SK-N-SH treated with all-trans-retinoic acid at 6 μM for 48 hours (cell line): ENCODE measurements at regions not wholly inside any gene's neighbourhood (a gene's known extent, or its start where the extent isn't known, plus 50 kb on each side); places are given as distances from the start of the nearest gene placed in this dataset.

Experiments used
- ATAC-seq: fragments of 200-7000 bp; cut with Tn5 transposase; 3 replicates; pipeline ENCODE4 v1.9.1; 2020; ENCODE audit warnings: mild to moderate bottlenecking, moderate library complexity
- ARNTL ChIP-seq: fragments of 450-650 bp; formaldehyde crosslinking; IDR thresholded peaks from 2 replicates; pipeline ENCODE4 v1.5.0; 2020; ENCODE audit warnings: low read depth, mild to moderate bottlenecking, moderate library complexity, borderline replicate concordance
- BACH2 ChIP-seq: fragments of 250-450 bp; sonication (Bioruptor Pico); IDR thresholded peaks from 2 replicates; pipeline ENCODE4 v1.9.0; 2021; ENCODE audit warnings: mild to moderate bottlenecking, borderline replicate concordance
- CSDC2 ChIP-seq: fragments of 250-450 bp; sonication (Bioruptor Pico); IDR thresholded peaks from 2 replicates; pipeline ENCODE4 v1.5.0; 2020; ENCODE audit warnings: mild to moderate bottlenecking, moderate library complexity
- GLIS3 ChIP-seq: fragments of 250-450 bp; sonication (Bioruptor Pico); IDR thresholded peaks from 2 replicates; pipeline ENCODE4 v1.5.0; 2020; ENCODE audit warnings: mild to moderate bottlenecking, moderate library complexity
- ISL1 ChIP-seq: fragments of 250-450 bp; sonication (Bioruptor Pico); IDR thresholded peaks from 2 replicates; pipeline ENCODE4 v2.1.2; 2022; ENCODE audit warnings: mild to moderate bottlenecking, moderate library complexity
- OSR1 ChIP-seq: fragments of 250-450 bp; sonication (Bioruptor Pico); IDR thresholded peaks from 2 replicates; pipeline ENCODE4 v1.8.0; 2022; ENCODE audit warnings: moderate library complexity, mild to moderate bottlenecking, inconsistent platforms
- PPARA ChIP-seq: fragments of 250-450 bp; sonication (Bioruptor Pico); IDR thresholded peaks from 2 replicates; pipeline ENCODE4 v1.5.0; 2020; ENCODE audit warnings: mild to moderate bottlenecking, borderline replicate concordance
- RARB ChIP-seq: fragments of 250-450 bp; sonication (Bioruptor Pico); IDR thresholded peaks from 2 replicates; pipeline ENCODE4 v1.8.0; 2021; ENCODE audit warnings: mild to moderate bottlenecking, moderate library complexity
- SNAI2 ChIP-seq: fragments of 250-450 bp; sonication (Bioruptor Pico); IDR thresholded peaks from 2 replicates; pipeline ENCODE4 v1.5.0; 2020; ENCODE audit warnings: mild to moderate bottlenecking, moderate library complexity
- TCF4 ChIP-seq: fragments of 250-450 bp; sonication (Bioruptor Pico); IDR thresholded peaks from 2 replicates; pipeline ENCODE4 v1.8.0; 2021; ENCODE audit warnings: mild to moderate bottlenecking, moderate library complexity, borderline replicate concordance
- TOX ChIP-seq: fragments of 250-450 bp; sonication (Bioruptor Pico); IDR thresholded peaks from 2 replicates; pipeline ENCODE4 v1.8.0; 2021; ENCODE audit warnings: mild to moderate bottlenecking, moderate library complexity, borderline replicate concordance
- ZC3H10 ChIP-seq: fragments of 250-450 bp; sonication (Bioruptor Pico); IDR thresholded peaks from 2 replicates; pipeline ENCODE4 v1.5.1; 2021; ENCODE audit warnings: mild to moderate bottlenecking, moderate library complexity
- ZFP3 ChIP-seq: fragments of 250-450 bp; sonication (Bioruptor Pico); IDR thresholded peaks from 2 replicates; pipeline ENCODE4 v1.5.0; 2020; ENCODE audit warnings: mild to moderate bottlenecking, moderate library complexity
- ZNF70 ChIP-seq: fragments of 450-650 bp; formaldehyde crosslinking; IDR thresholded peaks from 2 replicates; pipeline ENCODE4 v1.5.0; 2020; ENCODE audit warnings: mild to moderate bottlenecking, moderate library complexity
- ZNF8 ChIP-seq: fragments of 450-650 bp; formaldehyde crosslinking; IDR thresholded peaks from 2 replicates; pipeline ENCODE4 v1.5.0; 2020; ENCODE audit warnings: mild to moderate bottlenecking, moderate library complexity
- TF ChIP-seq, protein P1 (sequence below): fragments of 250-450 bp; sonication (Bioruptor Pico); IDR thresholded peaks from 2 replicates; pipeline ENCODE4 v1.8.0; 2021; ENCODE audit warnings: low read depth, mild to moderate bottlenecking, moderate library complexity, borderline replicate concordance
- TF ChIP-seq, protein P2 (sequence below): fragments of 250-450 bp; sonication (Bioruptor Pico); IDR thresholded peaks from 2 replicates; pipeline ENCODE4 v1.5.1; 2020; ENCODE audit warnings: low read depth, mild to moderate bottlenecking, moderate library complexity
- TF ChIP-seq, protein P3 (sequence below): fragments of 250-450 bp; sonication (Bioruptor Pico); IDR thresholded peaks from 2 replicates; pipeline ENCODE4 v1.5.0; 2020; ENCODE audit warnings: mild to moderate bottlenecking, moderate library complexity

DNA sequence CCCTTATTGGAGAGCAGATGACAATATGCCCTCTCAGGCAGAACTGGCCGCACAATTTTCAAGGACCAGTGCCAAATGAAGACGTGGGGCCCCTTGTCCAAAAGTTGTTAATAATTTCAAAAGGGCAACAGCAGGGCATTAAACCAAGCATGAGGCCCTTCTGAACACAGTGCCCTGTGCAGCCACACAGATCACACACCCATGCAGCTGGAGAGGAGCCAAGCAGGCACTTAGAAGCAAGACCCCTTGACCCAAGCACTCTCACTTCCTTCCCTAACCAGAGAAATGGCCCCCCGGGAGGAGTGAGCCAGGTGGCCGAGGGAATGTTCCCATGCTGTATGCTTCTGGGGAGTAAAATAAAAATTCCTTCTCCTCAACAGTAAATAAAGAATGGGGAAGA lies 114.0 kb upstream of the TMPO start (continued):
- TF ChIP-seq, protein P1, sequence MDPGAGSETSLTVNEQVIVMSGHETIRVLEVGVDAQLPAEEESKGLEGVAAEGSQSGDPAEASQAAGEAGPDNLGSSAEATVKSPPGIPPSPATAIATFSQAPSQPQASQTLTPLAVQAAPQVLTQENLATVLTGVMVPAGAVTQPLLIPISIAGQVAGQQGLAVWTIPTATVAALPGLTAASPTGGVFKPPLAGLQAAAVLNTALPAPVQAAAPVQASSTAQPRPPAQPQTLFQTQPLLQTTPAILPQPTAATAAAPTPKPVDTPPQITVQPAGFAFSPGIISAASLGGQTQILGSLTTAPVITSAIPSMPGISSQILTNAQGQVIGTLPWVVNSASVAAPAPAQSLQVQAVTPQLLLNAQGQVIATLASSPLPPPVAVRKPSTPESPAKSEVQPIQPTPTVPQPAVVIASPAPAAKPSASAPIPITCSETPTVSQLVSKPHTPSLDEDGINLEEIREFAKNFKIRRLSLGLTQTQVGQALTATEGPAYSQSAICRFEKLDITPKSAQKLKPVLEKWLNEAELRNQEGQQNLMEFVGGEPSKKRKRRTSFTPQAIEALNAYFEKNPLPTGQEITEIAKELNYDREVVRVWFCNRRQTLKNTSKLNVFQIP (CRISPR knock-in tag), result no peak
- TF ChIP-seq GLIS3 (CRISPR knock-in tag), result no peak

DNA sequence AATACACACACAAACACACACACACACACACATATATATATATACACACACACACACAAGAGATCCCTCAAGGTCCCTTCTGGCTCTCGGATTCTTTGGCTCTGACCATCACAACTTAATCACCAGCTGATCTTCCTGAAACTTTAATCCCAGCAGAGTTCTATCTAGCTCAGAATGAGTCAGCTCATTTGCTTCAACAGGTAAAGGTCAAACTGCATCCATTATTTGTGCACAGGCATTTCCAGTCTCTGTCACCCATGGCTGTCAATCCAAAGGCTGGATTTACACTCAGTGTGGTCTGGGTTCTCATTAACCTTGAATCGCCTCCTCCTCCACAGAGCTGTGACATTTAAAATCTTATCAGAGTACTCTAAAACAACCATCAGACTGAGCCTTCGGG lies 113.3 kb upstream of the TMPO start:
- no peak for ATAC-seq
- TF ChIP-seq ZC3H10 (CRISPR knock-in tag) (no peak), CSDC2 (no peak), PPARA (CRISPR knock-in tag) (no peak), BACH2 (CRISPR knock-in tag) (no peak), RARB (CRISPR knock-in tag) (no peak), ARNTL (CRISPR knock-in tag) (no peak), TCF4 (CRISPR knock-in tag) (no peak), OSR1 (CRISPR knock-in tag) (no peak), ZFP3 (CRISPR knock-in tag) (no peak)
- TF ChIP-seq, protein P1 (CRISPR knock-in tag), result no peak
- TF ChIP-seq, protein P2, sequence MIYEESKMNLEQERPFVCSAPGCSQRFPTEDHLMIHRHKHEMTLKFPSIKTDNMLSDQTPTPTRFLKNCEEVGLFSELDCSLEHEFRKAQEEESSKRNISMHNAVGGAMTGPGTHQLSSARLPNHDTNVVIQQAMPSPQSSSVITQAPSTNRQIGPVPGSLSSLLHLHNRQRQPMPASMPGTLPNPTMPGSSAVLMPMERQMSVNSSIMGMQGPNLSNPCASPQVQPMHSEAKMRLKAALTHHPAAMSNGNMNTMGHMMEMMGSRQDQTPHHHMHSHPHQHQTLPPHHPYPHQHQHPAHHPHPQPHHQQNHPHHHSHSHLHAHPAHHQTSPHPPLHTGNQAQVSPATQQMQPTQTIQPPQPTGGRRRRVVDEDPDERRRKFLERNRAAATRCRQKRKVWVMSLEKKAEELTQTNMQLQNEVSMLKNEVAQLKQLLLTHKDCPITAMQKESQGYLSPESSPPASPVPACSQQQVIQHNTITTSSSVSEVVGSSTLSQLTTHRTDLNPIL (CRISPR knock-in tag), result no peak

DNA sequence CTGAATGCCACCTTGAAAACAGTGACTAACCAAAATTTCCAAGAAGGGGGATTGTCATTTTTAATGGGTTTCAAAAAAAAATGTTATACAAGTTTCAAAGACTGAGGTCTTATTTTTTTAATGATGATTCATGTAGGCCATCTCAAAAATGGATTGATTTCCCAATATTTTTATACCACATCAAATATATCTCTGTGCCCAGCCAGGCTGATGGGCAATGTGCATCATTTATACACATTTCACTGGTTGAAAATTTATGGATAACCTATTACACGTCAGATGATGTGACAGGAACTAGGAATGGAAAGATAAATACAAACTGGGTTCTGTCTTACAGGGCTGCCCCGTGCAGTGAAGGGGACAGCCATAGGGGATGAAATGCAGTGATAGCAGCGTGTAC lies 112.7 kb upstream of the TMPO start:
- TF ChIP-seq TOX (CRISPR knock-in tag) (no peak), OSR1 (CRISPR knock-in tag) (no peak), ZFP3 (CRISPR knock-in tag) (no peak), SNAI2 (no peak)
- TF ChIP-seq, protein P2 (CRISPR knock-in tag), result no peak
- no peak for ATAC-seq

DNA sequence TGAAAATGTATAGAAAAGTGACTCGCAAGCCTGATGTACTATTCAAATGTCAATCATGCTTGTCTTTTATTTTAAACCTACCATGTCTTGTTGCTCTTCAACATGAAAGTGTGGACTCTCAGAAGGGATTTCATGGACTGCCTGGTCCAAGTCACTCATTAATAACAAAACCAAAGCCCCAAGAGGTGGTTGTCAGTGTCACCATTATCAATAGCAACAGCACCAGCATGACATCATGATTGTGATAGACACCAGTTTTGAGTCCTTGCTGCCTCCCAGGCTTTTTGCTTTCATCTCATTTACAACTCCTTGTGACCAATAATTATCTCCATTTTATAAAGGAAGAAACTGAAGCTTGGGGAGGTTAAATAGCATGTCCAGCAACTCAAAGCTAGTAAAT lies 112.0 kb upstream of the TMPO start:
- TF ChIP-seq PPARA (CRISPR knock-in tag) (no peak), CSDC2 (no peak), BACH2 (CRISPR knock-in tag) (no peak), ZNF8 (CRISPR knock-in tag) (no peak), ZNF70 (CRISPR knock-in tag) (no peak), ZFP3 (CRISPR knock-in tag) (no peak), ZC3H10 (CRISPR knock-in tag) (no peak), ISL1 (CRISPR knock-in tag) (no peak), ARNTL (CRISPR knock-in tag) (no peak)
- TF ChIP-seq, protein P2 (CRISPR knock-in tag), result no peak
- TF ChIP-seq, protein P3, sequence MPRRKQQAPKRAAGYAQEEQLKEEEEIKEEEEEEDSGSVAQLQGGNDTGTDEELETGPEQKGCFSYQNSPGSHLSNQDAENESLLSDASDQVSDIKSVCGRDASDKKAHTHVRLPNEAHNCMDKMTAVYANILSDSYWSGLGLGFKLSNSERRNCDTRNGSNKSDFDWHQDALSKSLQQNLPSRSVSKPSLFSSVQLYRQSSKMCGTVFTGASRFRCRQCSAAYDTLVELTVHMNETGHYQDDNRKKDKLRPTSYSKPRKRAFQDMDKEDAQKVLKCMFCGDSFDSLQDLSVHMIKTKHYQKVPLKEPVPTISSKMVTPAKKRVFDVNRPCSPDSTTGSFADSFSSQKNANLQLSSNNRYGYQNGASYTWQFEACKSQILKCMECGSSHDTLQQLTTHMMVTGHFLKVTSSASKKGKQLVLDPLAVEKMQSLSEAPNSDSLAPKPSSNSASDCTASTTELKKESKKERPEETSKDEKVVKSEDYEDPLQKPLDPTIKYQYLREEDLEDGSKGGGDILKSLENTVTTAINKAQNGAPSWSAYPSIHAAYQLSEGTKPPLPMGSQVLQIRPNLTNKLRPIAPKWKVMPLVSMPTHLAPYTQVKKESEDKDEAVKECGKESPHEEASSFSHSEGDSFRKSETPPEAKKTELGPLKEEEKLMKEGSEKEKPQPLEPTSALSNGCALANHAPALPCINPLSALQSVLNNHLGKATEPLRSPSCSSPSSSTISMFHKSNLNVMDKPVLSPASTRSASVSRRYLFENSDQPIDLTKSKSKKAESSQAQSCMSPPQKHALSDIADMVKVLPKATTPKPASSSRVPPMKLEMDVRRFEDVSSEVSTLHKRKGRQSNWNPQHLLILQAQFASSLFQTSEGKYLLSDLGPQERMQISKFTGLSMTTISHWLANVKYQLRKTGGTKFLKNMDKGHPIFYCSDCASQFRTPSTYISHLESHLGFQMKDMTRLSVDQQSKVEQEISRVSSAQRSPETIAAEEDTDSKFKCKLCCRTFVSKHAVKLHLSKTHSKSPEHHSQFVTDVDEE, result no peak
- ATAC-seq, result no peak
